Esophagus squamous epithelium (tissue), 5 donors: ENCODE measurements at regions not wholly inside any gene's neighbourhood (a gene's known extent, or its start where the extent isn't known, plus 50 kb on each side); places are given as distances from the start of the nearest gene placed in this dataset.

ENCODE experiments used
- DNase-seq: peaks from one replicate; lab custom pipeline; 2025; lab: John Stamatoyannopoulos, UW
- H3K27ac ChIP-seq, 4 donors: fragments of 200-600 bp; sonication (generic); one replicate each; pipeline ENCODE4 v1.5.1; 2016 to 2019; ENCODE audit warnings: mild to moderate bottlenecking in 1 of 4
- H3K27me3 ChIP-seq, 4 donors: fragments of 200-600 bp; sonication (generic); 1 replicate in 3 of 4; 2 replicates in 1 of 4; pipeline versions ENCODE4 v1.5.1 to v1.6.0; 2017 to 2021; ENCODE audit warnings: antibody characterized with exemption in 1 of 4
- H3K36me3 ChIP-seq, 3 donors: fragments of 200-600 bp; sonication (generic); one replicate each; pipeline ENCODE4 v1.5.1; 2016 to 2019
- H3K4me1 ChIP-seq, 3 donors: fragments of 200-600 bp; sonication (generic); one replicate each; pipeline ENCODE4 v1.5.1; 2017 to 2019
- H3K4me3 ChIP-seq, 4 donors: fragments of 200-600 bp; sonication (generic); 1 replicate in 3 of 4; 2 replicates in 1 of 4; pipeline ENCODE4 v1.5.1; 2016 to 2019; ENCODE audit warnings: mild to moderate bottlenecking in 2 of 4, moderate library complexity in 1 of 4
- H3K9me3 ChIP-seq, 3 donors: fragments of 200-600 bp; sonication (generic); one replicate each; pipeline ENCODE4 v1.5.1; 2016 to 2019
- POLR2A ChIP-seq, 4 donors: fragments of 450-650 bp; IDR thresholded peaks; one replicate each; pipeline ENCODE4 v1.6.1; 2017; ENCODE audit warnings: antibody characterized with exemption in 4 of 4, mild to moderate bottlenecking in 4 of 4, moderate library complexity in 3 of 4
- WGBS, 2 donors: methylation state at CpG; one replicate each; pipeline ENCODE4 v1.1.5; 2018; 5-methylcytosine and 5-hydroxymethylcytosine counted together
- intact Hi-C: fragments of 100-400 bp; cut with DNase I; formaldehyde crosslinking; loops from one replicate; pipeline ENCODE4 v1.15.0; 2022
- TF ChIP-seq, protein P1 (sequence below), 6 experiments: fragments of 450-650 bp in 4 of 6; fragments of 200-600 bp in 2 of 6; sonication (generic) in 2 of 6; IDR thresholded peaks; one replicate each; pipeline ENCODE4 v1.5.1; 2016 to 2019; ENCODE audit warnings: antibody characterized with exemption in 6 of 6, mild to moderate bottlenecking in 4 of 6, moderate library complexity in 4 of 6
- donor health status: DM: yes; HTN: yes; CAD: no.

DNA sequence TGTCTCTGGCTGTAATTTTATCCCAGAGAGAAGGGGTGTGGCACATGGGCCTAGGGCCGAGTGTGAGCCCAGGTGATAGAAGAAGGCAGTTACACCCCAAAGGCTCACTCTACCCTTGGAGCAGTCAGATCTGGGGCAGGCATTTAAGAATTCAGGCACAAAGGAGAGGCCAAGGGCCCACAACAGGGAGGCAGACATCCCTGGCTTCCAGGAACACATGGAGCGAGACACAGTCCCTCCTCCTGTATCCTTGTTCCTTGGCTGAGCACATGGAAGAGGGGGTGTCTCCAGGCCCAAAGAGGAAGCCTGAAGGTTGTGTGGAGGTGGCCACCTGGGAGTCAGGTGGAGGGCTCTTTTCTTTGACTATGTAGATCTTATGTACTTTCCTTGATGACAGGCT, 286.2 kb downstream of the RPS24 start:
- no peak for DNase-seq

DNA sequence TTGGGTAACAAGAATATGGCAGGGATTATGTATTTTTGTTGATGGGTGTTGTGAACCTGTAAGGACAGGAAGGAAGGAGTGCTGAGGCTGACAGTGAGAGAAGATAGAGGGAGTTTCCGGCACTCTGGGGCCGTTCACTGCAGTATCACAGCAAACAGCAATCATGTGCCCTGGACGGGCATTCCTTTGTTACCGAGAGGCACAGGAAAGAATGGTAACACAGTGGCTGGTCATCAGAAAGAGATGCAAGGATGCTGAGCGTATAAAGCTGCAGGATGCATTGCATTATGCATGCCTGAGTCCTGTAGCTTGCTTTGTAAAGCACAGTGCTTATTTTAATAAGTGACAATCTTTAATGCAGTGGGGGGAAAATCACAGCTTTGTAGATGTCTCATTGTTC, 286.8 kb downstream of the RPS24 start:
- 65 to 67% methylated on average over 5 of the region's 5 CpGs for WGBS, 2 donors
- intact Hi-C loops = no loop called here
- peaks cover 0 to 12% (median 3%) of the 10 kb centered on the region in 3 donors for H3K4me1 ChIP-seq
- TF ChIP-seq POLR2A (IDR thresholded peaks at IDR 0.05) = no peak
- TF ChIP-seq, protein P1, sequence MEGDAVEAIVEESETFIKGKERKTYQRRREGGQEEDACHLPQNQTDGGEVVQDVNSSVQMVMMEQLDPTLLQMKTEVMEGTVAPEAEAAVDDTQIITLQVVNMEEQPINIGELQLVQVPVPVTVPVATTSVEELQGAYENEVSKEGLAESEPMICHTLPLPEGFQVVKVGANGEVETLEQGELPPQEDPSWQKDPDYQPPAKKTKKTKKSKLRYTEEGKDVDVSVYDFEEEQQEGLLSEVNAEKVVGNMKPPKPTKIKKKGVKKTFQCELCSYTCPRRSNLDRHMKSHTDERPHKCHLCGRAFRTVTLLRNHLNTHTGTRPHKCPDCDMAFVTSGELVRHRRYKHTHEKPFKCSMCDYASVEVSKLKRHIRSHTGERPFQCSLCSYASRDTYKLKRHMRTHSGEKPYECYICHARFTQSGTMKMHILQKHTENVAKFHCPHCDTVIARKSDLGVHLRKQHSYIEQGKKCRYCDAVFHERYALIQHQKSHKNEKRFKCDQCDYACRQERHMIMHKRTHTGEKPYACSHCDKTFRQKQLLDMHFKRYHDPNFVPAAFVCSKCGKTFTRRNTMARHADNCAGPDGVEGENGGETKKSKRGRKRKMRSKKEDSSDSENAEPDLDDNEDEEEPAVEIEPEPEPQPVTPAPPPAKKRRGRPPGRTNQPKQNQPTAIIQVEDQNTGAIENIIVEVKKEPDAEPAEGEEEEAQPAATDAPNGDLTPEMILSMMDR (IDR thresholded peaks at IDR 0.05) = no peak
- no peak for DNase-seq
- H3K4me3 ChIP-seq = no peak overlapping the region
- H3K27ac ChIP-seq = no peak overlapping the region
- no peaks in the 10 kb centered on the region for H3K36me3 ChIP-seq
- no peaks in the 10 kb centered on the region for H3K9me3 ChIP-seq
- H3K27me3 ChIP-seq = no peaks in the 10 kb centered on the region

More for the DNA sequence above, 286.2 kb downstream of the RPS24 start:
- no peaks in the 10 kb centered on the region for H3K36me3 ChIP-seq
- WGBS, 2 donors = no CpG with 5 or more reads among the region's 2 CpGs
- no peaks in the 10 kb centered on the region for H3K9me3 ChIP-seq
- TF ChIP-seq, protein P1 (IDR thresholded peaks at IDR 0.05) = no peak
- TF ChIP-seq POLR2A (IDR thresholded peaks at IDR 0.05) = no peak
- intact Hi-C loops = no loop called here
- no peaks in the 10 kb centered on the region for H3K27me3 ChIP-seq
- no peak overlapping the region for H3K27ac ChIP-seq
- H3K4me3 ChIP-seq = no peak overlapping the region
- H3K4me1 ChIP-seq = peaks cover 0 to 12% (median 3%) of the 10 kb centered on the region in 3 donors

- no peaks in the 10 kb centered on the region for H3K27me3 ChIP-seq
- no peak overlapping the region for H3K27ac ChIP-seq
- no peak overlapping the region for H3K4me3 ChIP-seq
- no peaks in the 10 kb centered on the region for H3K36me3 ChIP-seq
- intact Hi-C loops = no loop called here
- no peak for DNase-seq
- H3K9me3 ChIP-seq = peaks cover 0 to 2% (median under 1%) of the 10 kb centered on the region in 3 donors
- 70 to 88% methylated on average over 2 of the region's 2 CpGs for WGBS, 2 donors
- TF ChIP-seq, protein P1 (IDR thresholded peaks at IDR 0.05) = no peak
- TF ChIP-seq POLR2A (IDR thresholded peaks at IDR 0.05) = no peak
- peaks cover 0 to 12% (median 3%) of the 10 kb centered on the region in 3 donors for H3K4me1 ChIP-seq
Observed at GRCh38 chr10:78321000-78321399, 287.3 kb downstream of the RPS24 start.

GRCh38 chr10:78321500-78321899, 287.8 kb downstream of the RPS24 start:
- Histone ChIP-seq H3K4me1 (peaks cover 0 to 10% (median under 1%) of the 10 kb centered on the region in 3 donors), H3K27me3 (no peaks in the 10 kb centered on the region), H3K4me3 (no peak overlapping the region), H3K27ac (no peak overlapping the region), H3K9me3 (peaks cover 0 to 7% (median 6%) of the 10 kb centered on the region in 3 donors), H3K36me3 (no peaks in the 10 kb centered on the region)
- no peak for DNase-seq
- intact Hi-C loops = no loop called here
- TF ChIP-seq, protein P1 (IDR thresholded peaks at IDR 0.05) = no peak
- TF ChIP-seq POLR2A (IDR thresholded peaks at IDR 0.05) = no peak
- WGBS, 2 donors = 91% methylated on average over 4 of the region's 4 CpGs; no CpG with 5 or more reads in 1 of the 2 donors

- Histone ChIP-seq H3K27ac (no peak overlapping the region), H3K36me3 (no peaks in the 10 kb centered on the region), H3K27me3 (no peaks in the 10 kb centered on the region), H3K4me3 (no peak overlapping the region), H3K4me1 (peaks cover 0 to 5% (median 0%) of the 10 kb centered on the region in 3 donors), H3K9me3 (peaks cover 0 to 16% (median 10%) of the 10 kb centered on the region in 3 donors)
- WGBS, 2 donors = 90% methylated on average over 1 of the region's 1 CpG
- intact Hi-C loops = no loop called here
- no peak for DNase-seq
- TF ChIP-seq, protein P1 (IDR thresholded peaks at IDR 0.05) = no peak
- TF ChIP-seq POLR2A (IDR thresholded peaks at IDR 0.05) = no peak
Observed at GRCh38 chr10:78326372-78326771, 292.7 kb downstream of the RPS24 start.
